ENCODE measurements at regions not wholly inside any gene's neighbourhood (a gene's known extent, or its start where the extent isn't known, plus 50 kb on each side); places are given as distances from the start of the nearest gene placed in this dataset.

GRCh38 chr18:32595832-32596231 is 125.2 kb upstream of the GAREM1 start:
- Histone ChIP-seq H3K4me3 (replicated peaks in 1 of 2; ENCODE audit: low read depth in 1 of 2, low read length in 2 of 2) (no peak overlapping the region), H3K36me3 (ENCODE audit: control insufficient read depth in 1 of 2, insufficient read depth in 2 of 2, low read length in 2 of 2) (no peaks in the 10 kb centered on the region), H3K27me3 (ENCODE audit: insufficient read depth, low read length) (no peaks in the 10 kb centered on the region), H3K27ac (ENCODE audit: low read depth, low read length) (no peak overlapping the region), H3K9me3 (ENCODE audit: control insufficient read depth in 1 of 2, insufficient read depth in 1 of 2, low read depth in 1 of 2, low read length in 2 of 2) (no peaks in the 10 kb centered on the region), H3K9me2 (ENCODE audit: insufficient read depth) (no peaks in the 10 kb centered on the region), H3K4me2 (ENCODE audit: low read length) (no peak overlapping the region), H3K4me1 (ENCODE audit: control insufficient read depth in 1 of 2, insufficient read depth in 2 of 2, low read length in 2 of 2) (no peaks in the 10 kb centered on the region), H4K20me1 (ENCODE audit: insufficient read depth) (no peaks in the 10 kb centered on the region), H3K9ac (ENCODE audit: low read length) (no peak overlapping the region), H3K79me2 (ENCODE audit: insufficient read depth, low read length) (no peaks in the 10 kb centered on the region), H2AFZ (ENCODE audit: low read depth, low read length, poor library complexity, severe bottlenecking) (no peak overlapping the region)
- ChIA-PET RAD21 (ENCODE audit: low non-redundant PET in 1 of 2, low total read pairs in 2 of 2, uncharacterized antibody in 2 of 2, unreplicated experiment in 2 of 2) (no interaction called here), CTCF (no interaction called here), POLR2A (no interaction called here)
- BruUV-seq (replicated peaks), result no TSS peak
- intact Hi-C loops (cut with micrococcal nuclease), result no loop called here
- ATAC-seq, result no peak
- TF ChIP-seq, protein P1, sequence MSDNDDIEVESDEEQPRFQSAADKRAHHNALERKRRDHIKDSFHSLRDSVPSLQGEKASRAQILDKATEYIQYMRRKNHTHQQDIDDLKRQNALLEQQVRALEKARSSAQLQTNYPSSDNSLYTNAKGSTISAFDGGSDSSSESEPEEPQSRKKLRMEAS (IDR thresholded peaks at IDR 0.05), result no peak
- TF ChIP-seq TCF7L2 (IDR thresholded peaks at IDR 0.05; ENCODE audit: borderline replicate concordance, extremely low read depth, insufficient read depth, insufficient read length) (no peak), CEBPB (IDR thresholded peaks at IDR 0.05; ENCODE audit: low read depth) (no peak), SRF (IDR thresholded peaks at IDR 0.05; ENCODE audit: low read depth) (no peak)
- no peak for DNase-seq (ENCODE audit: low read depth, low spot score)

GRCh38 chr18:32588191-32588590 is 117.5 kb upstream of the GAREM1 start:
- DNase-seq (ENCODE audit: low read depth, low spot score), result no peak
- Histone ChIP-seq H3K4me1 (ENCODE audit: control insufficient read depth in 1 of 2, insufficient read depth in 2 of 2, low read length in 2 of 2) (no peaks in the 10 kb centered on the region), H3K4me3 (replicated peaks in 1 of 2; ENCODE audit: low read depth in 1 of 2, low read length in 2 of 2) (no peak overlapping the region), H3K27ac (ENCODE audit: low read depth, low read length) (no peak overlapping the region), H2AFZ (ENCODE audit: low read depth, low read length, poor library complexity, severe bottlenecking) (no peak overlapping the region), H3K36me3 (ENCODE audit: control insufficient read depth in 1 of 2, insufficient read depth in 2 of 2, low read length in 2 of 2) (no peaks in the 10 kb centered on the region), H3K79me2 (ENCODE audit: insufficient read depth, low read length) (no peaks in the 10 kb centered on the region), H4K20me1 (ENCODE audit: insufficient read depth) (no peaks in the 10 kb centered on the region), H3K9me3 (ENCODE audit: control insufficient read depth in 1 of 2, insufficient read depth in 1 of 2, low read depth in 1 of 2, low read length in 2 of 2) (no peaks in the 10 kb centered on the region), H3K4me2 (ENCODE audit: low read length) (no peak overlapping the region), H3K9ac (ENCODE audit: low read length) (no peak overlapping the region), H3K9me2 (ENCODE audit: insufficient read depth) (no peaks in the 10 kb centered on the region), H3K27me3 (ENCODE audit: insufficient read depth, low read length) (peaks cover 13% of the 10 kb centered on the region)
- no TSS peak for BruUV-seq (replicated peaks)
- intact Hi-C loops (cut with micrococcal nuclease), result no loop called here
- TF ChIP-seq ELF1 (IDR thresholded peaks at IDR 0.05; ENCODE audit: borderline replicate concordance, low read depth), result no peak
- TF ChIP-seq, protein P2, sequence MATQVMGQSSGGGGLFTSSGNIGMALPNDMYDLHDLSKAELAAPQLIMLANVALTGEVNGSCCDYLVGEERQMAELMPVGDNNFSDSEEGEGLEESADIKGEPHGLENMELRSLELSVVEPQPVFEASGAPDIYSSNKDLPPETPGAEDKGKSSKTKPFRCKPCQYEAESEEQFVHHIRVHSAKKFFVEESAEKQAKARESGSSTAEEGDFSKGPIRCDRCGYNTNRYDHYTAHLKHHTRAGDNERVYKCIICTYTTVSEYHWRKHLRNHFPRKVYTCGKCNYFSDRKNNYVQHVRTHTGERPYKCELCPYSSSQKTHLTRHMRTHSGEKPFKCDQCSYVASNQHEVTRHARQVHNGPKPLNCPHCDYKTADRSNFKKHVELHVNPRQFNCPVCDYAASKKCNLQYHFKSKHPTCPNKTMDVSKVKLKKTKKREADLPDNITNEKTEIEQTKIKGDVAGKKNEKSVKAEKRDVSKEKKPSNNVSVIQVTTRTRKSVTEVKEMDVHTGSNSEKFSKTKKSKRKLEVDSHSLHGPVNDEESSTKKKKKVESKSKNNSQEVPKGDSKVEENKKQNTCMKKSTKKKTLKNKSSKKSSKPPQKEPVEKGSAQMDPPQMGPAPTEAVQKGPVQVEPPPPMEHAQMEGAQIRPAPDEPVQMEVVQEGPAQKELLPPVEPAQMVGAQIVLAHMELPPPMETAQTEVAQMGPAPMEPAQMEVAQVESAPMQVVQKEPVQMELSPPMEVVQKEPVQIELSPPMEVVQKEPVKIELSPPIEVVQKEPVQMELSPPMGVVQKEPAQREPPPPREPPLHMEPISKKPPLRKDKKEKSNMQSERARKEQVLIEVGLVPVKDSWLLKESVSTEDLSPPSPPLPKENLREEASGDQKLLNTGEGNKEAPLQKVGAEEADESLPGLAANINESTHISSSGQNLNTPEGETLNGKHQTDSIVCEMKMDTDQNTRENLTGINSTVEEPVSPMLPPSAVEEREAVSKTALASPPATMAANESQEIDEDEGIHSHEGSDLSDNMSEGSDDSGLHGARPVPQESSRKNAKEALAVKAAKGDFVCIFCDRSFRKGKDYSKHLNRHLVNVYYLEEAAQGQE (IDR thresholded peaks at IDR 0.05; ENCODE audit: low read depth), result no peak
- no peak for TF ChIP-seq POLR2AphosphoS5 (IDR thresholded peaks at IDR 0.05; ENCODE audit: low read depth, low read length)
- TF ChIP-seq CEBPB (IDR thresholded peaks at IDR 0.05; ENCODE audit: low read depth), result no peak
- no peak for TF ChIP-seq ZNF274 (IDR thresholded peaks at IDR 0.05; ENCODE audit: low read depth, low read length)
- no peak for TF ChIP-seq SP1 (IDR thresholded peaks at IDR 0.05; ENCODE audit: low read depth)
- TF ChIP-seq ZBTB33 (IDR thresholded peaks at IDR 0.05; ENCODE audit: extremely low read depth, insufficient replicate concordance, low read length), result no peak
- CTCF ChIA-PET, result no interaction called here
- RAD21 ChIA-PET (ENCODE audit: low non-redundant PET in 1 of 2, low total read pairs in 2 of 2, uncharacterized antibody in 2 of 2, unreplicated experiment in 2 of 2), result no interaction called here
- POLR2A ChIA-PET, result no interaction called here
- ATAC-seq, result no peak
